ENCODE measurements at regions not wholly inside any gene's neighbourhood (a gene's known extent, or its start where the extent isn't known, plus 50 kb on each side); places are given as distances from the start of the nearest gene placed in this dataset.
"Not testable (repeated sequence)": the region's sequence is repeated elsewhere in the genome, so short reads cannot be mapped to it uniquely, and the experiment has no call there.

GRCh38 chr1:94669198-94669597, 127.6 kb upstream of the F3 start:
- ChIA-PET POLR2A (no interaction called here), CTCF (no interaction called here)
- DNase-seq (ENCODE audit: extremely low spot score) = no peak
- TF ChIP-seq BHLHE40 (IDR thresholded peaks at IDR 0.05; ENCODE audit: borderline replicate concordance) (no peak), SP1 (IDR thresholded peaks at IDR 0.05) (no peak), FOXM1 (IDR thresholded peaks at IDR 0.05; ENCODE audit: borderline replicate concordance) (no peak), FOXK2 (IDR thresholded peaks at IDR 0.05) (no peak), ARNT (IDR thresholded peaks at IDR 0.05) (no peak), FOXA1 (IDR thresholded peaks at IDR 0.05) (no peak), L3MBTL2 (conservative IDR thresholded peaks at IDR 0.05) (no peak)

DNA sequence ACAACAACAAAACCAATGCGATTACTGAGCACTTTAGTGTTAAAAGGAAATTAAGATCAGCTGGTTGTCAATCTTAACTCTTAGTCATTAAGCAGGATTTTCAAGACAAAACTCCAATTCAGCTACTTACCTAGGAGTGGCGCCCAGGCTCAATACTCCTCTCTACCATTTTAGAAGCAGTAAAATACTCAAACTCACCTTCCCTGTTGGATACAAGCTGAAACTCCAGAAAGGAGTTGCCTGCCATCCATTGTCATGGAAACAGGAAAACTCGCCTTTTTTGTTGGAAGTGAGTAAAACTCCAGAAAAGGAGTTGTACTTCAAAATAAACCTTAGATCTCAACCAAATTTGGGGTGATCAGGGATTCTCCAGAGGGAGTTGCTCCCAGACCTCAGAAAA, 127.0 kb upstream of the F3 start:
- DNase-seq (ENCODE audit: extremely low spot score) = no peak
- TF ChIP-seq ELF4 (IDR thresholded peaks at IDR 0.05) (no peak), L3MBTL2 (conservative IDR thresholded peaks at IDR 0.05) (no peak), ZNF384 (IDR thresholded peaks at IDR 0.05) (no peak), SUZ12 (IDR thresholded peaks at IDR 0.05) (no peak), TARDBP (IDR thresholded peaks at IDR 0.05) (no peak), CTBP1 (IDR thresholded peaks at IDR 0.05; ENCODE audit: borderline replicate concordance) (no peak), FOXK2 (IDR thresholded peaks at IDR 0.05) (no peak), FOXM1 (IDR thresholded peaks at IDR 0.05; ENCODE audit: borderline replicate concordance) (no peak), NFRKB (IDR thresholded peaks at IDR 0.05) (no peak), FOXA1 (IDR thresholded peaks at IDR 0.05) (no peak), BHLHE40 (IDR thresholded peaks at IDR 0.05; ENCODE audit: borderline replicate concordance) (no peak), ARNT (IDR thresholded peaks at IDR 0.05) (no peak), SP1 (IDR thresholded peaks at IDR 0.05) (no peak)
- TF ChIP-seq, protein P1, sequence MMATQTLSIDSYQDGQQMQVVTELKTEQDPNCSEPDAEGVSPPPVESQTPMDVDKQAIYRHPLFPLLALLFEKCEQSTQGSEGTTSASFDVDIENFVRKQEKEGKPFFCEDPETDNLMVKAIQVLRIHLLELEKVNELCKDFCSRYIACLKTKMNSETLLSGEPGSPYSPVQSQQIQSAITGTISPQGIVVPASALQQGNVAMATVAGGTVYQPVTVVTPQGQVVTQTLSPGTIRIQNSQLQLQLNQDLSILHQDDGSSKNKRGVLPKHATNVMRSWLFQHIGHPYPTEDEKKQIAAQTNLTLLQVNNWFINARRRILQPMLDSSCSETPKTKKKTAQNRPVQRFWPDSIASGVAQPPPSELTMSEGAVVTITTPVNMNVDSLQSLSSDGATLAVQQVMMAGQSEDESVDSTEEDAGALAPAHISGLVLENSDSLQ (IDR thresholded peaks at IDR 0.05) = no peak
- CTCF ChIA-PET = no interaction called here
- POLR2A ChIA-PET = no interaction called here

DNA sequence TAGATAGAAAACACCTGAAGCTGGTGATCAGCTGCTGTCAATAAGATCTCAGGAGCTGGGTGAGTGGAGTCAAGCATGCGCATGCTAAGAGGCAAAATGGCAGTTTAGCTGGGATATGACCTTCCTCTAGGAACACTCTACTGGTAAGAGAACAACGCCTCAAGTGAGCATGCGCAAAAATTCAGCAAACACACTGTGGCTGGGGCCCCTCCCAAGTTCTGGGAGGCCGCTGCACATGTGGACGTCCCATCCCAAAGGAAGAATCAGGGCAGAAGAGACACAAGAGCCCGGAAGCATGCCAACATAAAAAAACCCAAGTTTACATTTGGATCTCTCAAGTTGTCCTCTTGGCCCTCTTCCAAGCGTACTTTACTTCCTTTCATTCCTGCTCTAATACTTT, 126.3 kb upstream of the F3 start:
- ChIA-PET CTCF (no interaction called here), POLR2A (no interaction called here)
- DNase-seq (ENCODE audit: extremely low spot score) = no peak
- TF ChIP-seq L3MBTL2 (conservative IDR thresholded peaks at IDR 0.05) (no peak), SUZ12 (IDR thresholded peaks at IDR 0.05) (no peak), ARNT (IDR thresholded peaks at IDR 0.05) (no peak), FOXM1 (IDR thresholded peaks at IDR 0.05; ENCODE audit: borderline replicate concordance) (no peak), ELF4 (IDR thresholded peaks at IDR 0.05) (no peak), ZNF384 (IDR thresholded peaks at IDR 0.05) (no peak), HDGF (IDR thresholded peaks at IDR 0.05; ENCODE audit: borderline replicate concordance) (no peak)

GRCh38 chr1:94666797-94667196, 125.2 kb upstream of the F3 start:
- POLR2A ChIA-PET = no interaction called here
- no peak for TF ChIP-seq FOXA1 (IDR thresholded peaks at IDR 0.05)
- TF ChIP-seq, protein P1 (IDR thresholded peaks at IDR 0.05) = no peak
- CTCF ChIA-PET = no interaction called here
- no peak for DNase-seq (ENCODE audit: extremely low spot score)

- TF ChIP-seq LEF1 (IDR thresholded peaks at IDR 0.05; ENCODE audit: borderline replicate concordance) (no peak), SUZ12 (IDR thresholded peaks at IDR 0.05) (no peak), HDGF (IDR thresholded peaks at IDR 0.05; ENCODE audit: borderline replicate concordance) (no peak), NFRKB (IDR thresholded peaks at IDR 0.05) (no peak), FOXA1 (IDR thresholded peaks at IDR 0.05) (no peak), FOXK2 (IDR thresholded peaks at IDR 0.05) (no peak), CTBP1 (IDR thresholded peaks at IDR 0.05; ENCODE audit: borderline replicate concordance) (no peak), FOXM1 (IDR thresholded peaks at IDR 0.05; ENCODE audit: borderline replicate concordance) (no peak), TARDBP (IDR thresholded peaks at IDR 0.05) (no peak), BHLHE40 (IDR thresholded peaks at IDR 0.05; ENCODE audit: borderline replicate concordance) (no peak)
- TF ChIP-seq, protein P1 (IDR thresholded peaks at IDR 0.05) = no peak
- ChIA-PET CTCF (interaction anchor here (0.7 kb wide), 1 partner anchor 40 kb away, joined by 3 read pairs; no protein-coding TSS in a partner anchor), POLR2A (no interaction called here)
- DNase-seq (ENCODE audit: extremely low spot score) = no peak
These were observed 119.9 kb upstream of the F3 start for GRCh38 chr1:94661431-94661932.

- no peak for DNase-seq (ENCODE audit: extremely low spot score)
- ChIA-PET POLR2A (no interaction called here), CTCF (no interaction called here)
- TF ChIP-seq L3MBTL2 (conservative IDR thresholded peaks at IDR 0.05) (no peak), CTBP1 (IDR thresholded peaks at IDR 0.05; ENCODE audit: borderline replicate concordance) (no peak), ARNT (IDR thresholded peaks at IDR 0.05) (no peak)
These were observed 119.4 kb upstream of the F3 start for GRCh38 chr1:94660994-94661393.

DNA sequence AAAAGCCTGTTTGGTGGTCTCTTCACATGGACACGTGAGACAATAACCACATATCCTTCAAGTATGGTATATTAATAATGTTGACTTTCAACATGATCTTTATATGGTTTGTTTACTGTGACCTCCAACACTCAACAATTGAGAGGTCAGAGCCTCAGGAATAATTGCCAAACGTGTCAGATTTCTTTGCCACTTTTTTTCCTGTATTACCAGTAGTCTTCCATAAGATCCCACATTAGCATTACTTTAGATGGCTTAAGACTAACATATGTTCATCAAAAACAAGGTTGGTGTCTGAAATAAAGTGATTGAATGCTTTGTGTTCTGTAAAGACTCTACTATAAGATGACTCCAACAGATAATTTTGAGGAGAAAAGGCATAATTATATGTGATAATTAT, 118.7 kb upstream of the F3 start:
- POLR2A ChIA-PET = no interaction called here

DNA sequence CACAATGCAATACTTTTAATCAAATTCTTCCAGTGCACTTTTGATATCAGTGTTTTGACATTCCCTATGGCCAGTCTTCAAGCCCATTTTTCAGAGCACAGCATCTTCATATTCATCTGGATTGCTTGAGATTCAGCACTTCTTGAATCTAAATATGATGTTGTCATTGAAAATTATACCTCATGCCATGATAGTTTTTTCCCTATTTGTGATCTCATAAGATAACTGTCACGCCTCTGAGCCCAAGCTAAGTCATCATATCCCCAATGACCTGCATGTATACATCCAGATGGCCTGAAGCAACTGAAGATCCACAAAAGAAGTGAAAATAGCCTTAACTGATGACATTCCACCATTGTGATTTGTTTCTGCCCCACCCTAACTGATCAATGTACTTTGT, 117.6 kb upstream of the F3 start:
- CTCF ChIA-PET; POLR2A ChIA-PET; DNase-seq (ENCODE audit: extremely low spot score): not testable (repeated sequence)

More for the DNA sequence above, 118.7 kb upstream of the F3 start:
- DNase-seq (ENCODE audit: extremely low spot score) = no peak
- CTCF ChIA-PET = interaction anchor here (0.6 kb wide), 1 partner anchor 240 kb away, joined by 3 read pairs; no protein-coding TSS in a partner anchor
- TF ChIP-seq FOXK2 (IDR thresholded peaks at IDR 0.05) (no peak), TARDBP (IDR thresholded peaks at IDR 0.05) (no peak), CTBP1 (IDR thresholded peaks at IDR 0.05; ENCODE audit: borderline replicate concordance) (no peak), BHLHE40 (IDR thresholded peaks at IDR 0.05; ENCODE audit: borderline replicate concordance) (no peak), SUZ12 (IDR thresholded peaks at IDR 0.05) (no peak), ARNT (IDR thresholded peaks at IDR 0.05) (no peak), HDGF (IDR thresholded peaks at IDR 0.05; ENCODE audit: borderline replicate concordance) (no peak), FOXM1 (IDR thresholded peaks at IDR 0.05; ENCODE audit: borderline replicate concordance) (no peak), ELF4 (IDR thresholded peaks at IDR 0.05) (no peak), L3MBTL2 (conservative IDR thresholded peaks at IDR 0.05) (no peak), NFRKB (IDR thresholded peaks at IDR 0.05) (no peak), LEF1 (IDR thresholded peaks at IDR 0.05; ENCODE audit: borderline replicate concordance) (no peak), FOXA1 (IDR thresholded peaks at IDR 0.05) (no peak), ZNF384 (IDR thresholded peaks at IDR 0.05) (no peak), SP1 (IDR thresholded peaks at IDR 0.05) (no peak)
- TF ChIP-seq, protein P1 (IDR thresholded peaks at IDR 0.05) = no peak
